ENCODE measurements at regions not wholly inside any gene's neighbourhood (a gene's known extent, or its start where the extent isn't known, plus 50 kb on each side); places are given as distances from the start of the nearest gene placed in this dataset.

DNA sequence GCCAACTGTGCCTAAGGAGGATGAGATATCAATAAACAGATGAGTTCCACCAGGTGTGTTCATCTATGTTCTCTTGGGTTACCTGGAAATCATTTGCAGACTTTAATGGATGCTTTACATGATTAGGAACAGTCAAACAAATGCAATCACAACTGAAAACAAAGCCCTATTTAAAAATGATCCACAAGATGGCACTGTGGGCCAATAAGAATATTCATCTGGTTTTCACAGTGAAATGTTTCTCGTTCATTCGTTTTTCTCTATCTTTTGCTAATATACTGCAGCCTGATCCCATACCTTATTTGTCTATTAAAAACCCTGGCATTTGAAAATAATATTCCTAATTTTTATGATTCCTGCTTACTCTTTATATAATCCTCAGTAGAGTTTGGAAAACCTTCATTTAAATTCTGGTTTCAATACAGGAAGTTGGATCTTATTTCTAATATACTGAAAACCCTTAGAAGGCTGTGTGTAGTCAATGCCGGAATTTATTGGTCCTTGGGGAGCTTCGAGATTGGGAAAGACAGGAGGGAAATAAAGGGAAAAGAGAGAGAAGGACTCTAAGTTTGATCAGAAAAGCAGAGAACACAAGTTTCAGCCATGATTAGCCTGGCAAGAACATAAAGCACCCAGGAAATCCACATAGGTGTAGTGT lies 63.8 kb upstream of the TAPT1 start:
- TF ChIP-seq CREB1 (IDR thresholded peaks at IDR 0.05; ENCODE audit: low read depth): no peak
- TF ChIP-seq CEBPB (IDR thresholded peaks at IDR 0.05): no peak
- TF ChIP-seq ZBTB7A (IDR thresholded peaks at IDR 0.05; ENCODE audit: low read depth): no peak
- TF ChIP-seq EP300 (IDR thresholded peaks at IDR 0.05; ENCODE audit: borderline replicate concordance): no peak
- TF ChIP-seq RAD21 (IDR thresholded peaks at IDR 0.05; ENCODE audit: low read depth): peak; percentile 82

GRCh38 chr4:16284050-16284449 lies 57.8 kb upstream of the TAPT1 start:
- TF ChIP-seq EGR1 (IDR thresholded peaks at IDR 0.05) (no peak), YY1 (IDR thresholded peaks at IDR 0.05; ENCODE audit: low read depth) (no peak), CREB1 (IDR thresholded peaks at IDR 0.05; ENCODE audit: low read depth) (no peak), EP300 (IDR thresholded peaks at IDR 0.05; ENCODE audit: borderline replicate concordance) (no peak), ZBTB7A (IDR thresholded peaks at IDR 0.05; ENCODE audit: low read depth) (no peak), CEBPB (IDR thresholded peaks at IDR 0.05) (no peak), FOXM1 (IDR thresholded peaks at IDR 0.05; ENCODE audit: borderline replicate concordance, low read depth) (no peak), TCF12 (IDR thresholded peaks at IDR 0.05; ENCODE audit: low read depth) (no peak), TAF1 (IDR thresholded peaks at IDR 0.05; ENCODE audit: low read depth) (no peak), RAD21 (IDR thresholded peaks at IDR 0.05; ENCODE audit: low read depth) (no peak), TEAD4 (IDR thresholded peaks at IDR 0.05) (no peak), NFIC (IDR thresholded peaks at IDR 0.05) (no peak), USF1 (IDR thresholded peaks at IDR 0.05) (no peak)
- TF ChIP-seq, protein P1, sequence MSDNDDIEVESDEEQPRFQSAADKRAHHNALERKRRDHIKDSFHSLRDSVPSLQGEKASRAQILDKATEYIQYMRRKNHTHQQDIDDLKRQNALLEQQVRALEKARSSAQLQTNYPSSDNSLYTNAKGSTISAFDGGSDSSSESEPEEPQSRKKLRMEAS (IDR thresholded peaks at IDR 0.05): no peak
- TF ChIP-seq, protein P2, sequence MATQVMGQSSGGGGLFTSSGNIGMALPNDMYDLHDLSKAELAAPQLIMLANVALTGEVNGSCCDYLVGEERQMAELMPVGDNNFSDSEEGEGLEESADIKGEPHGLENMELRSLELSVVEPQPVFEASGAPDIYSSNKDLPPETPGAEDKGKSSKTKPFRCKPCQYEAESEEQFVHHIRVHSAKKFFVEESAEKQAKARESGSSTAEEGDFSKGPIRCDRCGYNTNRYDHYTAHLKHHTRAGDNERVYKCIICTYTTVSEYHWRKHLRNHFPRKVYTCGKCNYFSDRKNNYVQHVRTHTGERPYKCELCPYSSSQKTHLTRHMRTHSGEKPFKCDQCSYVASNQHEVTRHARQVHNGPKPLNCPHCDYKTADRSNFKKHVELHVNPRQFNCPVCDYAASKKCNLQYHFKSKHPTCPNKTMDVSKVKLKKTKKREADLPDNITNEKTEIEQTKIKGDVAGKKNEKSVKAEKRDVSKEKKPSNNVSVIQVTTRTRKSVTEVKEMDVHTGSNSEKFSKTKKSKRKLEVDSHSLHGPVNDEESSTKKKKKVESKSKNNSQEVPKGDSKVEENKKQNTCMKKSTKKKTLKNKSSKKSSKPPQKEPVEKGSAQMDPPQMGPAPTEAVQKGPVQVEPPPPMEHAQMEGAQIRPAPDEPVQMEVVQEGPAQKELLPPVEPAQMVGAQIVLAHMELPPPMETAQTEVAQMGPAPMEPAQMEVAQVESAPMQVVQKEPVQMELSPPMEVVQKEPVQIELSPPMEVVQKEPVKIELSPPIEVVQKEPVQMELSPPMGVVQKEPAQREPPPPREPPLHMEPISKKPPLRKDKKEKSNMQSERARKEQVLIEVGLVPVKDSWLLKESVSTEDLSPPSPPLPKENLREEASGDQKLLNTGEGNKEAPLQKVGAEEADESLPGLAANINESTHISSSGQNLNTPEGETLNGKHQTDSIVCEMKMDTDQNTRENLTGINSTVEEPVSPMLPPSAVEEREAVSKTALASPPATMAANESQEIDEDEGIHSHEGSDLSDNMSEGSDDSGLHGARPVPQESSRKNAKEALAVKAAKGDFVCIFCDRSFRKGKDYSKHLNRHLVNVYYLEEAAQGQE (IDR thresholded peaks at IDR 0.05; ENCODE audit: low read depth): no peak

DNA sequence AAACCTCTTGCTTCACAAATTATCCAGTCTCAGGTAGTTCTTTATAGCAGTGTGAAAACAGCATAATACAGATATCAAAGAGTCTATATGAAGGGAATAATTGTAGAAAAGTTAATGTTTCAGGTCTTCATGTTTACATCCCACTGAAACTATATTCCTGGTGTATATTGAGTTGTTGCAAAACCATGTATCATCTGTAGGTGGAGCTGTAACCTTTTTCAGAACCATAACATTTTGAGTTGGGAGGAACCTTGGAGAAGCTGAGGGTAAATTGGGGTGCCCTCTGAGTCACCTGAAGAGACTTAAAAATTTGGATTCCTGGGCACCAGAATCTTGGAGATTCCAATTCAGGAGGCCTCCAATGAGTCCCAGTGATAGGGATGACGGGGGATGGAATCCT lies 51.9 kb upstream of the TAPT1 start:
- TF ChIP-seq YY1 (IDR thresholded peaks at IDR 0.05; ENCODE audit: low read depth): no peak
- TF ChIP-seq RAD21 (IDR thresholded peaks at IDR 0.05; ENCODE audit: low read depth): peak; percentile 25; the same call in 1 of the 2 replicates

Data from Ishikawa (cell line).